GM12892 (cell line): ENCODE measurements at regions not wholly inside any gene's neighbourhood (a gene's known extent, or its start where the extent isn't known, plus 50 kb on each side); places are given as distances from the start of the nearest gene placed in this dataset.

ENCODE experiments used
- POLR2A ChIP-seq: IDR thresholded peaks from 2 replicates; pipeline ENCODE4 v1.6.1; 2011; ENCODE audit warnings: low read depth, low read length, control low read depth
- TAF1 ChIP-seq: IDR thresholded peaks from 2 replicates; pipeline ENCODE4 v1.6.1; 2011; ENCODE audit warnings: low read depth, mild to moderate bottlenecking, control low read depth, low read length, borderline replicate concordance

- TF ChIP-seq POLR2A (no peak), TAF1 (no peak)
Measured at GRCh38 chr16:66258916-66259845, 107.3 kb upstream of the CDH5 start.
